ENCODE measurements at regions not wholly inside any gene's neighbourhood (a gene's known extent, or its start where the extent isn't known, plus 50 kb on each side); places are given as distances from the start of the nearest gene placed in this dataset.

DNA sequence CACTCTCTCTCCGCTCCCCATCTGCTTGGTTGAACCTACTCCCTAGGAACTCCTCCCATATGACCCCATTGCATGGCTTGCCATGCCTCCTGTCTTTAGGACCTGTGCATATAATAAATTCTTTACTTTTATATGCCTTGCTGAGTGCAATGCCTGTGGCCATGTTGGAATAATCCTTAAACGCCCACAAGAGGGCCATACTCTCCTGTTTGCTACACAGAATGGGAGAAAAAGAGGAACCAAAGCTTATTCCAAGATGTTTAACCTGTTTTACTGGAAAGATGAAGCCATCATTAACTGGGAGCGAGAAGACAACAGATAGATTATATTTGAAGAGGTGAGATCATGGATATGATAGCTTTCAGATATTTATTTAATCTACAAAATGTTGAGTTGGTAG lies 1097.8 kb downstream of the NAALADL2 start:
- Mint-ChIP-seq H3K9me3 (peaks cover 0 to 10% (median 10%) of the 10 kb centered on the region in 7 donors), H3K36me3 (no peaks in the 10 kb centered on the region), H3K4me3 (no peak overlapping the region), H3K27me3 (ENCODE audit: low read depth in 3 of 3) (peaks cover 0 to 1% (median 0%) of the 10 kb centered on the region in 3 donors), H3K4me1 (no peaks in the 10 kb centered on the region), H3K27ac (no peak overlapping the region)
- intact Hi-C loops (cut with micrococcal nuclease) = no loop called here
- no peak for DNase-seq
- H3K4me3 ChIP-seq (replicated peaks in 1 of 3; ENCODE audit: low read depth in 2 of 3, low read length in 3 of 3) = no peak overlapping the region
- no peaks in the 10 kb centered on the region for H3K4me1 ChIP-seq (ENCODE audit: control insufficient read depth in 1 of 2, insufficient read depth in 2 of 2, low read length in 2 of 2)
- no peak overlapping the region for H3K4me2 ChIP-seq (replicated peaks; ENCODE audit: extremely low read depth, low read length, poor library complexity, severe bottlenecking)
- H2AFZ ChIP-seq (ENCODE audit: insufficient read depth, low read depth, low read length, poor library complexity, severe bottlenecking) = no peak overlapping the region
- H4K20me1 ChIP-seq (ENCODE audit: insufficient read depth, low read length) = no peaks in the 10 kb centered on the region
- H3K36me3 ChIP-seq (replicated peaks in 1 of 2; ENCODE audit: control insufficient read depth in 1 of 2, insufficient read depth in 2 of 2, low read length in 2 of 2) = no peaks in the 10 kb centered on the region
- H3K9me3 ChIP-seq (replicated peaks in 1 of 2; ENCODE audit: control insufficient read depth in 1 of 2, insufficient read depth in 1 of 2, low read length in 2 of 2) = peaks cover 11 to 23% of the 10 kb centered on the region in 2 donors
- no peak overlapping the region for H3K27ac ChIP-seq (ENCODE audit: low read depth in 1 of 2, low read length in 2 of 2)
- 75% methylated on average over 1 of the region's 3 CpGs for WGBS (ENCODE audit: insufficient coverage)
- H3K79me2 ChIP-seq (ENCODE audit: insufficient read depth, low read length) = no peaks in the 10 kb centered on the region
- H3K27me3 ChIP-seq (ENCODE audit: control insufficient read depth in 2 of 2, insufficient read depth in 2 of 2, low read length in 2 of 2) = no peaks in the 10 kb centered on the region
- TF ChIP-seq, protein P1, sequence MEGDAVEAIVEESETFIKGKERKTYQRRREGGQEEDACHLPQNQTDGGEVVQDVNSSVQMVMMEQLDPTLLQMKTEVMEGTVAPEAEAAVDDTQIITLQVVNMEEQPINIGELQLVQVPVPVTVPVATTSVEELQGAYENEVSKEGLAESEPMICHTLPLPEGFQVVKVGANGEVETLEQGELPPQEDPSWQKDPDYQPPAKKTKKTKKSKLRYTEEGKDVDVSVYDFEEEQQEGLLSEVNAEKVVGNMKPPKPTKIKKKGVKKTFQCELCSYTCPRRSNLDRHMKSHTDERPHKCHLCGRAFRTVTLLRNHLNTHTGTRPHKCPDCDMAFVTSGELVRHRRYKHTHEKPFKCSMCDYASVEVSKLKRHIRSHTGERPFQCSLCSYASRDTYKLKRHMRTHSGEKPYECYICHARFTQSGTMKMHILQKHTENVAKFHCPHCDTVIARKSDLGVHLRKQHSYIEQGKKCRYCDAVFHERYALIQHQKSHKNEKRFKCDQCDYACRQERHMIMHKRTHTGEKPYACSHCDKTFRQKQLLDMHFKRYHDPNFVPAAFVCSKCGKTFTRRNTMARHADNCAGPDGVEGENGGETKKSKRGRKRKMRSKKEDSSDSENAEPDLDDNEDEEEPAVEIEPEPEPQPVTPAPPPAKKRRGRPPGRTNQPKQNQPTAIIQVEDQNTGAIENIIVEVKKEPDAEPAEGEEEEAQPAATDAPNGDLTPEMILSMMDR (IDR thresholded peaks at IDR 0.05) = no peak
- no peak overlapping the region for H3K9ac ChIP-seq (ENCODE audit: insufficient read depth, low read length, poor library complexity, severe bottlenecking)

DNA sequence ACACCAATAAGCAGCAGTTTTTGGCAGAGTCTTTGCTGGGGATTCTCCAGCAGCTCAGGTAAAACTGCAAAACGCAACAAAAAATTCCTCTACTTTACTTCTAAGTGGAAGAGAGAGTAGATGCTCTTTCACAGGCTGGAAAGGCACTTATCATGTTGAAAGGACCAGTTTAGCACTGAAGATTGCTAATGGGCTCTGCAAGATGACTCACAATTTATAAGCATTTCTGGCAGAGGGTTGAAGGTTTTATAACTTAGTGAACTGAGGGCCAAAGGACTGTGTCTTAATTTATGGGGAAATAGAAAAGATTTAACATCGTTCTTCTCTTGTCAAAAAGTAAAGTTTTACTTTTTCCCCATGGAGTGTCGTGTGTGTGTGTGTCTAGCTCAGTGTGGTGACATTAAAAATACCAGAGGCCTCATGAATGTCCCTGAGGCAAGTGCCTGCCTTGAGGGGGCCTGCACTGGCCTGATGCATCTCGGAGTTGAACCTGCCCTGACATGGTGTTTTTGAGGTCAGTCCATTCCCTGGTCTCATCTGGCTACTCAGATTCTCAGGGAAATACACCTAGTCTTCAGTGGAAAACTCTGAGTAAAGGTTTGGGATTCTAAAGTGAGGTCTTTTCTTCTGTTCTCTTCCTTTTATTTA lies 1092.0 kb downstream of the NAALADL2 start:
- Histone ChIP-seq H4K20me1 (ENCODE audit: insufficient read depth, low read length) (no peaks in the 10 kb centered on the region), H3K4me2 (replicated peaks; ENCODE audit: extremely low read depth, low read length, poor library complexity, severe bottlenecking) (no peak overlapping the region), H3K36me3 (replicated peaks in 1 of 2; ENCODE audit: control insufficient read depth in 1 of 2, insufficient read depth in 2 of 2, low read length in 2 of 2) (no peaks in the 10 kb centered on the region), H3K4me1 (ENCODE audit: control insufficient read depth in 1 of 2, insufficient read depth in 2 of 2, low read length in 2 of 2) (no peaks in the 10 kb centered on the region), H3K9ac (ENCODE audit: insufficient read depth, low read length, poor library complexity, severe bottlenecking) (no peak overlapping the region), H2AFZ (ENCODE audit: insufficient read depth, low read depth, low read length, poor library complexity, severe bottlenecking) (no peak overlapping the region), H3K4me3 (replicated peaks in 1 of 3; ENCODE audit: low read depth in 2 of 3, low read length in 3 of 3) (no peak overlapping the region), H3K27ac (ENCODE audit: low read depth in 1 of 2, low read length in 2 of 2) (no peak overlapping the region), H3K9me3 (replicated peaks in 1 of 2; ENCODE audit: control insufficient read depth in 1 of 2, insufficient read depth in 1 of 2, low read length in 2 of 2) (peaks cover 3 to 9% of the 10 kb centered on the region in 2 donors), H3K27me3 (ENCODE audit: control insufficient read depth in 2 of 2, insufficient read depth in 2 of 2, low read length in 2 of 2) (no peaks in the 10 kb centered on the region), H3K79me2 (ENCODE audit: insufficient read depth, low read length) (no peaks in the 10 kb centered on the region)
- no peak overlapping the region for H3K4me3 Mint-ChIP-seq
- intact Hi-C loops (cut with micrococcal nuclease) = no loop called here
- H3K4me1 Mint-ChIP-seq = no peaks in the 10 kb centered on the region
- H3K27me3 Mint-ChIP-seq (ENCODE audit: low read depth in 3 of 3) = peaks cover 0 to 1% (median 0%) of the 10 kb centered on the region in 3 donors
- no peaks in the 10 kb centered on the region for H3K36me3 Mint-ChIP-seq
- peaks cover 0 to 8% (median 4%) of the 10 kb centered on the region in 7 donors for H3K9me3 Mint-ChIP-seq
- TF ChIP-seq, protein P1 (IDR thresholded peaks at IDR 0.05) = no peak
- H3K27ac Mint-ChIP-seq = no peak overlapping the region
- DNase-seq = no peak
- 81% methylated on average over 2 of the region's 4 CpGs for WGBS (ENCODE audit: insufficient coverage)
